ENCODE measurements at regions not wholly inside any gene's neighbourhood (a gene's known extent, or its start where the extent isn't known, plus 50 kb on each side); places are given as distances from the start of the nearest gene placed in this dataset.

DNA sequence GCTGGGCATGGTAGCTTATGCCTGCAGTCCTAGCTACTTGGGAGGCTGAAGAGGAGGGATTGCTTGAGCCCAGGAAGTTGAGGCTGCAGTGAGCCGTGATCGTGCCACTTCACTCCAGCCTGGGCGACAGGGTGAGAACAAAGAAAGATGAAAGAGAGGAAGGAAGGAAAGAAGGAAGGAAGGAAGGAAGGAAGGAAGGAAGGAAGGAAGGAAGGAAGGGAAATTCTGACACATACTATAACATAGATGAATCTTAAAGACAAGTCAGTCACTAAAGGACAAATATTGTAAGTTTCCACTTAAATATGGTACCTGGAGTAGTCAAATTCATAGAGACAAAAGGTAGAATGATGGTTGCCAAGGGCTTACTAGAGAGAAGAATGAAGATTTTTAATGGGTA lies 108.0 kb upstream of the CACHD1 start:
- TF ChIP-seq, protein P1, sequence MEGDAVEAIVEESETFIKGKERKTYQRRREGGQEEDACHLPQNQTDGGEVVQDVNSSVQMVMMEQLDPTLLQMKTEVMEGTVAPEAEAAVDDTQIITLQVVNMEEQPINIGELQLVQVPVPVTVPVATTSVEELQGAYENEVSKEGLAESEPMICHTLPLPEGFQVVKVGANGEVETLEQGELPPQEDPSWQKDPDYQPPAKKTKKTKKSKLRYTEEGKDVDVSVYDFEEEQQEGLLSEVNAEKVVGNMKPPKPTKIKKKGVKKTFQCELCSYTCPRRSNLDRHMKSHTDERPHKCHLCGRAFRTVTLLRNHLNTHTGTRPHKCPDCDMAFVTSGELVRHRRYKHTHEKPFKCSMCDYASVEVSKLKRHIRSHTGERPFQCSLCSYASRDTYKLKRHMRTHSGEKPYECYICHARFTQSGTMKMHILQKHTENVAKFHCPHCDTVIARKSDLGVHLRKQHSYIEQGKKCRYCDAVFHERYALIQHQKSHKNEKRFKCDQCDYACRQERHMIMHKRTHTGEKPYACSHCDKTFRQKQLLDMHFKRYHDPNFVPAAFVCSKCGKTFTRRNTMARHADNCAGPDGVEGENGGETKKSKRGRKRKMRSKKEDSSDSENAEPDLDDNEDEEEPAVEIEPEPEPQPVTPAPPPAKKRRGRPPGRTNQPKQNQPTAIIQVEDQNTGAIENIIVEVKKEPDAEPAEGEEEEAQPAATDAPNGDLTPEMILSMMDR (conservative IDR thresholded peaks at IDR 0.05) = no peak
- no peak for TF ChIP-seq ZFX (IDR thresholded peaks at IDR 0.05)
- H3K27ac ChIP-seq = no peak overlapping the region

DNA sequence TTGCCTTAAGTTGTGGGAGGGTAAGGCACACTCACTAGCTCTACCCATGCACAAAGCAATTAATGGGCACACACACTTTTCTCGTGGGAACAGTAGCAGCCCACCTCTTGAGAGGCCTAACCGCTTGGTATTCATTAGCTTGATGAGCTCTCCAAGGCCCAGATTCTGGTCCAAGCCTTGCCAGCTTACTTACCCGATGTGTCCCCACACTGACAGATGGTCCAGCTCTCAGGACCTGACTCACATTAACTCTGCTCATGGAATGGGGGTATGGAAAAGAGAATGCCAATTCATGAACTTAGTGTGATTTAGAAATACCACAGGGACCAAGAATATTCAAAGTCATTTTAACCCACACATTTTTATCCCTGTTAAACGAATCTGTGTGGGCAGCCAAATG lies 106.8 kb upstream of the CACHD1 start:
- no peak for TF ChIP-seq ZFX (IDR thresholded peaks at IDR 0.05)
- TF ChIP-seq, protein P1 (conservative IDR thresholded peaks at IDR 0.05) = no peak
- no peak overlapping the region for H3K27ac ChIP-seq

DNA sequence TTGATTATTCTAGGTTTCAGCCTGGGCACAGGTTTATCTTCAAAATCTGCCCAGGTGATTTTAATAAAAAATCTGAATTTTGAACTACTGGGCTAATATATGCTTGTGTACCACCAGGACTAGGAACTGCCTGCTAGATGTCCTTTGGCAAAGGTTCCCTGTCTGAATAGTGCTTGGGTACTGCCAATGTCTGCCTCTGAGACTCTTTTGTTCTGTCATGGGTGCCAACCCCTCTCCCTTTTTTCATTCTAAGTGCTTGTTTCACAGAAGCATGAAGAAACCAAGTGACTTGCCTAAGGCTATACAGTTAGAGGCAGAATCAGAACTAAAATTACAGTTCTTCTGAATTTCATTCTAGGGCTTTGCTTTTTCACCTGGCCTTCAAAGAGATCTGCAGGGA lies 106.3 kb upstream of the CACHD1 start:
- TF ChIP-seq ZFX (IDR thresholded peaks at IDR 0.05) = no peak
- TF ChIP-seq, protein P1 (conservative IDR thresholded peaks at IDR 0.05) = no peak
- no peak overlapping the region for H3K27ac ChIP-seq

DNA sequence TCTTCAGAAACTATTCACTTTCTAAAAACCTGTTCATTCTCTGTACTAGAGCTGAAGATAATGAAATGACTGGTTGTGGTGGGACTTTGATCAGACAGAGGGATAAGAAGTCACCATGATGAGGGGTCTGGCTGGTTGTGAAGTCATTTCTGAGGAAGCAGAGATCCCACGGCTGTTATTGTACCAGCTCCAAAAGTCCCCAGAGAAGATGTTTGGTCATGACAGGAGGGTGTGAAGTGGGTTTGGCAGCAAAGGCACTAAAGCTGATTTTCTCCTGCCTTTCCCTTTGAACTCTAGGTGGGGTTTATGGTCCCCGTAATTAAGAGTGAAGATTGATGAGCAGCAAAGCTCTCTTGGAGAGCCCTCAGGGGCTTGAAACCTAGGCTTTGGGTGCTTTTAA lies 103.1 kb upstream of the CACHD1 start:
- no peak overlapping the region for H3K27ac ChIP-seq
- TF ChIP-seq, protein P1 (conservative IDR thresholded peaks at IDR 0.05) = no peak
- no peak for TF ChIP-seq ZFX (IDR thresholded peaks at IDR 0.05)

DNA sequence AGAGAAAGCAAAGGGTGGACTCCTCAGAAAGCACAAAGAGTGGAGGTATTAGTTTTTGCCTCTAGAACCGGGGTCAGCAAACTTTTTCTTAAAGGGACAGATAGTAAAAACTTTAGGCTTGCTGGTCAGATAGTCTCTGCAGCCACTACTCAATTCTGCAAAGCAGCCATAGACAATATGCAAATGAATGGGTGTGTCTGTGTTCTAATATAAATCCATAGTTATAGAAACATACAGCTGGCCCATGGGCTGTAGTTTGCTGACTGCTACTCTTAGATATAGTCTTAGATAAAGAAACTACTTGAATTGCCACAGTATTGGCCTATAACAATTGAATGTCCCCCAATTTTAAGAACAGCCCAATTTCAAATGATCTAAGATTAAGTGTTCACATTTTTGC lies 101.6 kb upstream of the CACHD1 start:
- H3K27ac ChIP-seq = no peak overlapping the region
- TF ChIP-seq, protein P1 (conservative IDR thresholded peaks at IDR 0.05) = no peak
- TF ChIP-seq ZFX (IDR thresholded peaks at IDR 0.05) = no peak

DNA sequence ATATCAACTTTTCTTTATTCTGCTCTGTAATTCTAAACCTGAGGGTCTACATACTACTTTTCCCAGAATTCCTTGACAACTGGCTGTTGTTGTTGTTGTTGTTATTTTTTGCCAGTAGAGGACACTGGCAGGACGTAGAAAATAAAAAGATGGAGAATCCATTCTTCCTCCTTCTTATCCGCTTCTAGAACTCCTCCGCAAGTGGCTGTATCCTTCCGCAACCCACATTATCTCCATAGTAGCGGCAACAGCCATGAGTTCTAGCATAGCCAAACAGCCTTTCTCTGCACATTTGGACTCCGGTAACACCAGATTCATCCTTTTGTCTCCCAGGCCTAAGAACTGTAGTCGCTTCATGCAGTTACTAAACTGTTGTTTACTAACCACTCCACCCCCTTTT lies 91.1 kb upstream of the CACHD1 start:
- TF ChIP-seq, protein P1 (conservative IDR thresholded peaks at IDR 0.05) = peak; percentile 84
- no peak for TF ChIP-seq ZFX (IDR thresholded peaks at IDR 0.05)

DNA sequence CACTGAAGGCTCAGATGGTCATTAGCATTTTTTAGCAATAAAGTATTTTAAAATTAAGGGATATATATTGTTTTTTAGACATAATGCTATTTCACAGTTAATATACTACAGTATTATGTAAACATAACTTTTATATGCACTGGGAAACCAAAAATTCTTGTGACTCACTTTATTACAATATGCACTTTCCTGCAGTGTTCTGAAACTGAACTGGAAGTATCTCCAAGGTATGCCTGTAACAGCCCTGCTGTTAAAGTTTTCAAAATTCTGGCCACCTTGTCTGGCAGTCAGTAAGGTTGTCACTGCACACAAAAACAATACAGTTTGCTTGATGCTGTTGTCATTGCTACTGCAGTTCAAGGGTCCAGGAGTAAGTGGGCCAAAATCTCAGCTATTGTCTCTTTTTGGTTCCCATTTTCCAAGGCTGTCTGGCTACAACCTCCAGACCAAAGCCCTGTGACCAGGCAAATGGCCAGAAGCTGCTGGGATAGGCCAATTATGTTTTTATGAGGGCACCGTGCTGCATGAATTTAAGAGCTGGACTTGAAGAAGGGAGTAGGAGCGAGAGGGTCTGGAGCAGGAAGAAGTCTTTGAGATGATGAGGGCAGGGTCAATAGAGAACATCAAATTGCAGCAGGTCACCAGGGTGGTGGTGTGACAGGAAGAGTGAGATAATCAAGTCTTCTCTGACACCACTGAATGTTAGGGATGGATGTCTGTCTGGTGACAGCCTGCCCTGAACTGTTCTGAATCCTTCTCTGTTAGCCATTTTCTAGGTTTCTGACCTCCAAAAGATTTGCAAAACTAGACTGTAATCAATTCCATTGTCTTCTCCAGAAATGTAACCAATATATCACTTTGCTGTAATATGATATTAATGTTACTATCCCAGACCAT lies 82.3 kb upstream of the CACHD1 start:
- no peak overlapping the region for H3K27ac ChIP-seq
- TF ChIP-seq, protein P1 (conservative IDR thresholded peaks at IDR 0.05) = no peak
- TF ChIP-seq ZFX (IDR thresholded peaks at IDR 0.05) = no peak

More for the DNA sequence above, 91.1 kb upstream of the CACHD1 start:
- H3K27ac ChIP-seq = no peak overlapping the region
